Liver (tissue), 3 donors: ENCODE measurements at regions not wholly inside any gene's neighbourhood (a gene's known extent, or its start where the extent isn't known, plus 50 kb on each side); places are given as distances from the start of the nearest gene placed in this dataset.

Source experiments
- CTCF ChIP-seq: fragments of 150-350 bp; IDR thresholded peaks from 2 replicates; pipeline ENCODE4 v1.5.1; 2017; ENCODE audit warnings: improper control_type of control experiment, low read depth, low read length; ENCODE audit not compliant: missing input control
- JUND ChIP-seq, 2 donors: IDR thresholded peaks; 2 replicates each; pipeline ENCODE4 v1.6.1; 2016; ENCODE audit warnings: antibody characterized with exemption in 2 of 2
- RAD21 ChIP-seq, 2 donors: IDR thresholded peaks; 2 replicates each; pipeline ENCODE4 v1.6.1; 2016; ENCODE audit warnings: antibody characterized with exemption in 2 of 2, mild to moderate bottlenecking in 2 of 2
- SP1 ChIP-seq: IDR thresholded peaks from 2 replicates; pipeline ENCODE4 v1.6.1; 2018; ENCODE audit warnings: antibody characterized with exemption, mild to moderate bottlenecking
- YY1 ChIP-seq: IDR thresholded peaks from 2 replicates; pipeline ENCODE4 v1.6.1; 2016; ENCODE audit warnings: antibody characterized with exemption, mild to moderate bottlenecking
- donor health status: healthy.
- donor health status: healthy.

GRCh38 chr5:118257066-118257465 is 731.3 kb downstream of the DTWD2 start:
- TF ChIP-seq CTCF: no peak
- TF ChIP-seq YY1: no peak
- TF ChIP-seq RAD21 (IDR thresholded peaks at IDR 0.05): no peak
- TF ChIP-seq JUND (IDR thresholded peaks at IDR 0.05): no peak
- TF ChIP-seq SP1: no peak
